KOPT-K1 (cell line): ENCODE measurements at regions not wholly inside any gene's neighbourhood (a gene's known extent, or its start where the extent isn't known, plus 50 kb on each side); places are given as distances from the start of the nearest gene placed in this dataset.
"Not testable (repeated sequence)": the region's sequence is repeated elsewhere in the genome, so short reads cannot be mapped to it uniquely, and the experiment has no call there.

Experiments used
- H3K27ac ChIP-seq: fragments of 200-600 bp; sonication (generic); 2 replicates; pipeline ENCODE4 v1.5.1; 2016; ENCODE audit warnings: antibody characterized with exemption, mild to moderate bottlenecking, low read depth, low read length; ENCODE audit not compliant: poor library complexity, severe bottlenecking
- H3K36me3 ChIP-seq: fragments of 200-600 bp; sonication (generic); 2 replicates; pipeline ENCODE4 v1.5.1; 2017; ENCODE audit warnings: antibody characterized with exemption, mild to moderate bottlenecking, low read length, moderate library complexity; ENCODE audit not compliant: insufficient read depth
- H3K9me3 ChIP-seq: fragments of 200-600 bp; sonication (generic); 2 replicates; pipeline ENCODE4 v1.5.1; 2017; ENCODE audit warnings: antibody characterized with exemption, low read length, mild to moderate bottlenecking; ENCODE audit not compliant: insufficient read depth, poor library complexity, severe bottlenecking

DNA sequence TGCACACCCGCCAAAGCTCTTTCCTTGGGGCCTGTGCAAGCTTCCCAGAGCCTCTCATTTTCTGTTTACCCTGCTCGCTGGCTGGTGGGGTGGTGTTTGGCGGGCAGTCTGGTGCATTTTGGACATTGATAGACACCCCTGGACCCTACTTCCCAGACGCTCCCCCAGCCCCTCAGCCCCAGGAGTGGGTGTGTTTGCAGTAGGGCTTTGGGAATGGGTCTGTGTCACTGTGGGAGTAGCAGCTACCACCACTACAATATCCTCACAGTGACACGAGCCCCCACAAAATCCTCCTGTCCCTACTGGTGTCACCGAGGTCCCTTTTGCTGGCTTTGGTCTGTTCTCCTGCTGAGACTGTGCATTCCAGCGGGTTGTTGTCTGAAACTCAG lies 371.3 kb downstream of the TMEM121 start:
- Histone ChIP-seq H3K36me3 (no peaks in the 10 kb centered on the region), H3K9me3 (peaks cover 6% of the 10 kb centered on the region), H3K27ac (no peak overlapping the region)

DNA sequence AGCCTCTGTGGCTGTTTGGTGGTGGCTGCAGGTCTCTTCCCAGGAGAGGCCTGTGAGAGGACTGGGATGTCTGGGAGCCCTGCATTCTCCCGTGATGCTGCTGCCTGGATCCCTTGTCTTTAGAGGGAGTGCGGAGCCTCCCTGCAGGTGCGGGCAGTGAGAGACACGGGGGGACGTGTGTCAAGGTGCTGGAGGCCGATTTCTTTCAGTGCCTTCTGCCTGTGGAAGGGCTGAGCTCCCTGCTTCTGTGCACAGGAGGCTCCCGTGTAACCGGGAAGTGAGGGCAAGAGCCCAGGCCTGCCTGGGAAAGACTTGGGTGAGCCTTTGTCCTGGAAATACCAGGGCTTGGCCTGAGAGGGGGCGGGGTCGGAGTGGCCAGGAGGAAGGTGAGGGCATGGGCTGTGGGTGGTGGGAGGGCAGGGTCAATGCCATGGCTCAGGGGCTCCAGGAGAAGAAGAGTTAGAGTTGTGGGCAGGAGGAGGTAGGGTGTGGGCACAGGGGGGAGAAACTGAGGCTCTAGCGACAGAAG lies 372.2 kb downstream of the TMEM121 start:
- Histone ChIP-seq H3K36me3 (no peaks in the 10 kb centered on the region), H3K27ac (no peak overlapping the region), H3K9me3 (peaks cover 6% of the 10 kb centered on the region)

DNA sequence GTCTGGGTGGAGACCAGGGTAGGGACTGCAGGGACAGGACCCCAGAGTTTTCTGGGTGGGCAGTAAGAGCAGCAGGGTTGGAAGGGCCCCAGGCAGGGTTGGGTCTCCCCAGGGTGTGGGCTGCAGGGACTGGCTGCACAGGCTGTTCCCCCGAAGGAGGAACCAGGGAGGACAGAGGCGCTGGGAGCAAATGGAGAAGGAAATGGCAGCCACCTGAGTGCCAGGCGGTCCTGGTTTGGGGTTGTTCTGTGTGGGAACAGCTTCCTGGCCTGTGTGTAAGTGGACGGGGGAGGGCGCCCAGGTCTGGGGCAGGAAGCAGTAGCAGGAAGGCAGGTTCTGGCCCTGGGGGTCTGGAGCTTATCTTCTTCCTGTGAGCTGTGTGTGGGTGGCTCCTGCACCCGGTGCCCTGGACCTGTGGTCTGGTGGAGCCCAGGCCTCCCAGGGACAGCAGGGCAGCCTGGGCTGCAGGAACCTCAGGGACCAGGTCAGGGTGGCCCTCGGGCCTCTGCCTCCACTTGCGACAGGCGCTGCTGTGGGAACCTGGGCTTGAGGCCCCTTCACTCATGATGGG lies 372.8 kb downstream of the TMEM121 start:
- H3K9me3 ChIP-seq: peaks cover 6% of the 10 kb centered on the region
- no peaks in the 10 kb centered on the region for H3K36me3 ChIP-seq
- no peak overlapping the region for H3K27ac ChIP-seq

DNA sequence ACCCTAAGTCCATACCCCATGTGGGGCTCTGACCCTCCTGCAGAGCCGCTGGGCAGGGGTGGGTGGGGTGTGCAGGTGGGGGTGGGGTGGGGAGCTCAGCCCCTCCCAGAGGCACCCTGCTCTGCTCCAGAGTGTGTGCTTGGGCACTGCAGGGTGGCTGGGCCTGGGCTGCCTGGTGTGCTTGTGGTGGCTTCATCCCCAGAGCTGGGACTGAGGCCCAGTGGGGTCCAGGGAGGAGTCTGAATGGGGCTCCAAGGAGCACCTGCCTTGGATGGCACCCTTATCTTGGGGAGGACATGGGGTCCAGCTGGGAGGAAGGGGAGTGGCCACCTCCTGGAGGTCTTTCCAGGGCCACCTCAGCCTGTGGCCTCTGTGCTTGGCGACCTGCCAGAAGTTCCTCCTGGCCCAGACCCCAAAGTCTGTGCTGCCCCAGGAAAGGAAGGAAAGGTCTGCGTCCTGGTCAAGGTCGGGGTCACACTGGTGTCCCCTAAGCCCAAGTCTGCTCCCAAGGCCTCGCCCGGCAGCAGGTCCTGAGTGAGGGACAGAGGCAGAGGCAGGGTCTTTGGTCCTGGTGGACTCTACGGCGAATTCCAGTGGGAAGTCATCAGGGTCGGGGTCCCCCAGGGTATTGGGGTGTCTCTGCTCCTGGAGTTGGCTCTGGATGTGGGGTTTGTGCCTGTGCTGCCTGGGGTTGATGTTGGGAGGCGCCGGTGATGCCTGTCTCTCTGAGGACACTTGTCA lies 373.4 kb downstream of the TMEM121 start:
- Histone ChIP-seq H3K36me3 (no peaks in the 10 kb centered on the region), H3K27ac (no peak overlapping the region), H3K9me3 (peaks cover 6% of the 10 kb centered on the region)

DNA sequence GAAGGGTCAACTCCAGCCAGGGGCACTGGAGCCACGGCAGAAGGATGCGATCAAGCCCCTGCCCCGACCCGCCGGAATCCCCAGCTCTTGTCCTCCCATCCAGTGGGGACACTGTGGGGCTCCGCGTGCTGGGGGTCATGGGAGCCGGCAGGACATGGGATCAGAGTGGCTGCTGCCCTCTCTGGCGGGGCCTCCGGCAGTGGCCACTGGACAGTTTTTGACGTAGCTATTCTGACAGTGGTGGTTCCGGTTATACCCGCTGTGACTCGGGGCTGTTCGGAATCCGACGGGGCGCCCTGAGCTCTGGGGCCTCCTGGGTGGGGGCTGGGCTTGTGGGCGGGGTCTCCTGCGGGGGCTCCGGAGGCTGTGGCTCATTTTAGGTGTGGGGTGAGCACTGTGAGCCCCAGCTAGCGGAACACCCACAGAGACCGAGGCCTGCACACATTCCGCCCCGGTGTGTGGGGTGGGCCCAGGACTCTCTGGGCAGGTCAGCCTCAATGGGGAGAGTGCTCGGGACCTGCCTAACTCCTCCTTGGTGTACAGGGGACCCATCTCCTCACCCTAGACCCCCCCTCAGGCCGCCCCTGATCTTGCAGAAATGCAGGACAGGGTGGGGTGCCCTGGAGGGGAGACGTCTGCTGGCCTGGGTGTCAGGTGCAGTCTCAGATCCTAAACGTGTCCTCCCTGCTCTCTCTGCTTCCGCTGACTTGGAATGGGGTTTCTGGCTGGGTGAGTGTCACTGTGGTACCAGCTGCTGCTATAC lies 374.2 kb downstream of the TMEM121 start:
- Histone ChIP-seq H3K9me3 (peaks cover 6% of the 10 kb centered on the region), H3K36me3 (no peaks in the 10 kb centered on the region), H3K27ac (no peak overlapping the region)

DNA sequence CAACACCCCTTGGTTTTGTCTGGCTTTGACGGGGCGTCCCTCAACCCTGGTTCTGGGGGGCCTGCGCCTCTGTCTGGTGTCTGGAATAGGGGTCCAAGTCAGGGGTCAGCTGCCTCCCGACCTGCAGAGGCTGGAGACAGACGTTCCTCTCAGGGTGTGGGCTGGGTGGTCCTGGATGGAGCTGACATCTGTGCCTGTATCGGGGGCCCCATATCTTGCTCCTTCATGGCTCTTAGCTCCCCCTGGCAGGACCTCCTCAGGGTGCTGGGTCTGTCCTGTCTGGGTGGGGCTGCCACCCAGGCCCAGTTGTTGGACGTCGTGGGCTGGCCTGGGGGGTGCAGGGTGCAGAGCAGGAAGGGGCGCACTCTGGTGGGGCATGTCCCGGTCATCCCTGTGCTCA lies 374.8 kb downstream of the TMEM121 start:
- no peaks in the 10 kb centered on the region for H3K36me3 ChIP-seq
- peaks cover 10% of the 10 kb centered on the region for H3K9me3 ChIP-seq
- H3K27ac ChIP-seq: no peak overlapping the region

DNA sequence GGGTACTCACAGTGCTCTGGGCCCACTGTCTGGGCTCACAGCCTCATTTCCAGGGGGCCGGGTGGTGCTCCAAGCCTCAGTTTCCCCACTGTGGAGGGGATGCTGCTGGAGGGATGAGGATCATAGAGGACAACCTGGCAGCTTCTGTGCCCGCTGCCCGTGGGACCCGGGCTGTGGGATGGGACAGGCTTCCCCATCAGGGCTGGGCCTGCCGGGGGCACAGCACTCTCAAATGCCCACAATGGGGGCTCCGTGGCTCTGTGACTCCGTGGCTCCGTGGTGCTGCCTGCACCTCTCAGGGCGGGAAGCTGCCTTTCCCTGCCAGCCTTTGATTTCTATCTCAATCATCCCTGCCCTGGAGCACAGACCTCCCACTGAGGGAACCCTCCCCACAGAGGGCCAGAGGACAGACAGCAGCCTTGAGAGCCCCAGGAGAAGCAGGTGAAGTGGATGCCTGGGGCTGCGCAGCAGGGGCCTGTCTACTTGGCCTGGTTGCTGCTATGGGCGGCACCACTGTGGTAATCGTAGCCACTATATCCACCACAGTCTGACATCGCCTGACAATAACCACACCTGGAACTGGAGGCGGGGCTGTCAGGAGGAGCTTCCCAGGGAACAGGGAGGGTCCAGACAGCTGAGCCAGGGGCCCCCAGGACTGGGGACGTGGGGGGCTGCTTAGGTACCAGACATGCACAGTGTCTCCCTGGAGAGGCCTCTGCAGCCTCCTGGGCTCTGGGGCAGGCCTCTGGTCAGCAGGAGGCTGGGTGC lies 375.9 kb downstream of the TMEM121 start:
- H3K36me3 ChIP-seq: no peaks in the 10 kb centered on the region
- H3K9me3 ChIP-seq: peaks cover 12% of the 10 kb centered on the region
- H3K27ac ChIP-seq: no peak overlapping the region

DNA sequence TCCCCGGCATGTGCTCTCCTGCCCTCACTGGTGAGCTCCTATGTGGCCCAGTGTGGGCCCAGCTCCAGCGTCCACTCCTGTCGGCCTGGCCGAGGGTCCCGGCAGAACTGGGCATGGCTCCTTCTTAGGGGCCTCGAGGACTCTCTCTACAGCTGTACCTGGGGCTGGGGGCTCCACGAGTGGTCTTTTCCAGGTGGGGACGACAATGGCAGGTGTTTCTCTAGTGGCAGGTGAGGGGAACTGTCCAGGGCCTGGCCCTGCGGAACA lies 376.4 kb downstream of the TMEM121 start:
- not testable (repeated sequence) for H3K9me3 ChIP-seq, H3K36me3 ChIP-seq, H3K27ac ChIP-seq

DNA sequence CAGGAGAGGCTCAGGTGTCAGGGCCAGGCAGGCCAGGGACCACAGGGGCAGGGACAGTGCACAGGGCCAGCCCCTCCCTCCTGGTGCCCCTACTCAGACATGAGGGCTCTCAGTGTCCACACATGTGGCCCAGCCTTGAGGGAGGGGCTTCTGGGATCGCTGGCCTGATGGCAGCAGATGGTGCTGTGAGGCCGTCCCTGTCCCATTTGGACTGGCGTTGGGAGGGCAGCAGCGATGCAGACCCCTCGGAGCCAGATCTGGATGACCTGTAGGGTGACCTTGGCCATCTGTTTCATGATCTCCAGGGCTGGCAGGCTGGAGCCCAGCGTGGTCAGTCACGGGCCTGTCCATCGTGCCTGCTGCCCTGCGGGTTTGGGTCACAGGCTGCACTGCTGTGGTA lies 377.6 kb downstream of the TMEM121 start:
- peaks cover 8% of the 10 kb centered on the region for H3K9me3 ChIP-seq
- H3K36me3 ChIP-seq: no peaks in the 10 kb centered on the region
- H3K27ac ChIP-seq: no peak overlapping the region

DNA sequence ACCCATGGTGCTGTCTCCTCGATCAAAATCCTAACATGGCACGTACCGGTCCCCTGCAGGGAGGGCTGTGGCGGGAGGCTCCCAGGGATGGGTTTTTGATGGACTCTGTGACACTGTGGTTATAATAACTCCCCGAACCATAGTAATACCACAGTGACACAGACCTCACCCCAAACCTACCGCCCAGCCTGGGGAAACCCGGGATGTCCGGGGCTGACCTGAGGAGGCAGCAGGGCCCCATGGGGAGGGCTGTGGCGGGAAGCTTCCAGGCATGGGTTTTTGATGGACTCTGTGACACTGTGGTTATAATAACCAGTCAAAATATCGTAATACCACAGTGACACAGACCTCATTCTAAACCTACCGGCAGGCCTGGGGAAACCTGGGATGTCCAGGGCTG lies 378.0 kb downstream of the TMEM121 start:
- H3K27ac ChIP-seq: no peak overlapping the region
- no peaks in the 10 kb centered on the region for H3K36me3 ChIP-seq
- peaks cover 8% of the 10 kb centered on the region for H3K9me3 ChIP-seq

DNA sequence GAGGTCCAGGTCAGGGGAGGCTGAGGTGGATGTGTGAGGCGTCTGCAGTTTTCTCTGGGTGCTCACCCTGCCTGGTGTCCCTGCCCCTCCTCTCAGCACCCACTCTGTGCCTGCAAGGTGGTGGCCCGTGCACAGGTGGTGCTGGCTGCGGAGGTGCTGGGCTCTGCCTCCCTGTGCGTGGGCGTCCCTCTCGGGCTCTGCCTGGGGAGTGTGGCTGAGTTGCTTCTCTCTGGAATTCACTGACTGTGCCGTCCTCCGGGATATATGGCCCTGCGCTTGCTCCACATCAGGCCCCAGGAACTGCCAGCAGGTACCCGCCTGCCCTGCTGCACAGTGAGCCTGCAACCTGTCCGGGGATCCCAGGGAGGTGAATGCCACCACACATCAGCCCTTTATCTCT lies 379.1 kb downstream of the TMEM121 start:
- H3K27ac ChIP-seq: no peak overlapping the region
- H3K36me3 ChIP-seq: no peaks in the 10 kb centered on the region
- H3K9me3 ChIP-seq: peaks cover 8% of the 10 kb centered on the region

DNA sequence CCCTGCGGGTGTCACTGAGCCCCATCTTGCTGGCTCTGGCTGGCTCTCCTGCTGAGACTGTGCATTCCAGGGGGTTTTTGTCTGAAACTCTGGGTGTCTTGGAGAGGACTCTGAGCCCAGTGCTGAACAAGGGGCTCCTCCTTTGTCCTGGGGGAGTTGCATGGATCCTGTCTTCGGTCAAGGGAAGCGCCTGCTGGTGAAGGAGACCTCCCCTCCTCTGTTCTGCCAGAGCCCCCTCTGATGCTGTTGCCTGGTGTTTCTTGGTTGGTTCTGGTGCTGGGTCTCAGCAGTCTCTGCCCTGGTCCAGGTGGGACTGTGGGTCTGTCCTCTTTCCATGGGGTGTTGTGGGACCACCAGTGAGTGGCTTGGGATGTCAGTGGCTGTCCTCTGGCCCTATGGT lies 380.9 kb downstream of the TMEM121 start:
- H3K36me3 ChIP-seq: no peaks in the 10 kb centered on the region
- H3K27ac ChIP-seq: no peak overlapping the region
- peaks cover 8% of the 10 kb centered on the region for H3K9me3 ChIP-seq

DNA sequence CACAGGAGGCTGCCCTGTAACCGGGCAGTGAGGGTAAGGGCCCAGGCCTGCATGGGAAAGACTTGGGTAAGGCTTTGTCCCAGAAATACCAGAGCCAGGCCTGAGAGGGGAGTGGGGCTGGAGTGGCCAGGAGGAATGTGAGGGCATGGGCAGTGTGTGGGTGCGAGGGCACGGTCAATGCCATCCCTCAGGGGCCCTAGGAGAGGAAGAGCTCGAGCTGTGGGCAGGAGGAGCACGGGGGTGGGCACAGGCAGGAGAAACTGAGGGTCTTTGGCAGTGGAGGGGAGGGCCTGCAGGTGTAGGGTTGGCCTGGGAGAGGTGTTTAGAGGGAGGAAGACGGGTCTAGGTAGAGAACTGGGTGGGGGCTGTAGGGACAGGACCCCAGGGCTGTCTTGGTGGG lies 381.6 kb downstream of the TMEM121 start:
- Histone ChIP-seq H3K9me3 (peaks cover 8% of the 10 kb centered on the region), H3K36me3 (no peaks in the 10 kb centered on the region), H3K27ac (no peak overlapping the region)

DNA sequence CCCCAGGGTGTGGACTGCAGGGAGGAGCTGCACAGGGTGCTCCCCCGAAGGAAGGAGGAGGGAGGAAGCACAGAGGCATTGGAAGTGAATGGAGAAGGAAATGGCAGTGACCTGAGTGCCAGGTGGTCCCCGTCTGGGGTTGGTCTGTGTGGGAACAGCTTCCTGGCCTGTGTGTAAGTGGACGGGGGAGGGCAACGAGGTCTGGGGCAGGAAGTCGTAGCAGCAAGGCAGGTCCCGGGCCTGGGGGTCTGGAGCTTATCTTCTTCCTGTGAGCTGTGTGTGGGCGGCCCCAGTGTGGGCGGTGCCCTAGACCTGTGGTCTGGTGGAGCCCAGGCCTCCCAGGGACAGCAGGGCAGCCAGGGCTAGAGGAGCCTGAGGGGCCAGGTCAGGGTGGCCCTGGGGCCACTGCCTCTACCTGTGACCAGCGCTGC lies 382.1 kb downstream of the TMEM121 start:
- H3K9me3 ChIP-seq: peaks cover 8% of the 10 kb centered on the region
- H3K36me3 ChIP-seq: no peaks in the 10 kb centered on the region
- no peak overlapping the region for H3K27ac ChIP-seq
